Loucy (cell line): ENCODE measurements at regions not wholly inside any gene's neighbourhood (a gene's known extent, or its start where the extent isn't known, plus 50 kb on each side); places are given as distances from the start of the nearest gene placed in this dataset.

ENCODE experiments used
- H2AFZ ChIP-seq: fragments of 200-600 bp; sonication (generic); 2 replicates; pipeline ENCODE4 v1.6.0; 2016; ENCODE audit warnings: antibody characterized with exemption, mild to moderate bottlenecking, low read length, moderate library complexity
- H3F3A ChIP-seq: fragments of 200-600 bp; 2 replicates; pipeline ENCODE4 v1.6.0; 2016; ENCODE audit warnings: antibody characterized with exemption, low read depth, mild to moderate bottlenecking
- H3K27me3 ChIP-seq: fragments of 200-600 bp; sonication (generic); 2 replicates; pipeline ENCODE4 v1.6.1; 2014; ENCODE audit warnings: low read length, mild to moderate bottlenecking; ENCODE audit not compliant: insufficient read depth, poor library complexity, severe bottlenecking
- H3K36me3 ChIP-seq: fragments of 200-600 bp; sonication (generic); 2 replicates; pipeline ENCODE4 v1.6.1; 2016; ENCODE audit warnings: low read length; ENCODE audit not compliant: insufficient read depth
- H3K4me1 ChIP-seq: fragments of 200-600 bp; sonication (generic); 2 replicates; pipeline ENCODE4 v1.5.1; 2014; ENCODE audit warnings: low read length, mild to moderate bottlenecking; ENCODE audit not compliant: insufficient read depth, poor library complexity, severe bottlenecking
- H3K4me2 ChIP-seq: fragments of 200-600 bp; sonication (generic); 2 replicates; pipeline ENCODE4 v1.6.0; 2014; ENCODE audit warnings: antibody characterized with exemption, low read length, low read depth, mild to moderate bottlenecking; ENCODE audit not compliant: poor library complexity, severe bottlenecking
- H3K4me3 ChIP-seq: fragments of 200-600 bp; sonication (generic); 2 replicates; pipeline ENCODE4 v1.5.1; 2014; ENCODE audit warnings: low read length, mild to moderate bottlenecking, mixed read lengths; ENCODE audit not compliant: poor library complexity, severe bottlenecking
- H3K79me2 ChIP-seq: fragments of 200-600 bp; sonication (generic); 2 replicates; pipeline ENCODE4 v1.6.1; 2014; ENCODE audit warnings: low read length; ENCODE audit not compliant: insufficient read depth
- H3K9ac ChIP-seq: fragments of 200-600 bp; sonication (generic); 2 replicates; pipeline ENCODE4 v1.6.0; 2014; ENCODE audit warnings: mild to moderate bottlenecking, low read depth, low read length, moderate library complexity; ENCODE audit not compliant: poor library complexity, severe bottlenecking
- H3K9me2 ChIP-seq: fragments of 200-600 bp; sonication (generic); replicated peaks from 2 replicates; pipeline ENCODE4 v1.6.1; 2016; ENCODE audit warnings: low read depth, low read length, mixed read lengths
- H3K9me3 ChIP-seq: fragments of 200-600 bp; sonication (generic); 2 replicates; pipeline ENCODE4 v1.6.1; 2014; ENCODE audit warnings: mild to moderate bottlenecking, antibody characterized with exemption, low read length, low read depth; ENCODE audit not compliant: insufficient read depth
- H4K20me1 ChIP-seq: fragments of 200-600 bp; sonication (generic); 2 replicates; pipeline ENCODE4 v1.6.0; 2014; ENCODE audit warnings: antibody characterized with exemption, low read length, mild to moderate bottlenecking; ENCODE audit not compliant: insufficient read depth, poor library complexity, severe bottlenecking
- CTCF ChIP-seq: fragments of 200-600 bp; sonication (generic); conservative IDR thresholded peaks from 2 replicates; pipeline ENCODE4 v1.5.1; 2014; ENCODE audit warnings: mild to moderate bottlenecking, antibody characterized with exemption, low read length
- EZH2phosphoT487 ChIP-seq: fragments of 200-600 bp; IDR thresholded peaks from 2 replicates; pipeline ENCODE4 v1.6.1; 2018; ENCODE audit warnings: antibody characterized with exemption, mild to moderate bottlenecking, moderate library complexity, borderline replicate concordance

DNA sequence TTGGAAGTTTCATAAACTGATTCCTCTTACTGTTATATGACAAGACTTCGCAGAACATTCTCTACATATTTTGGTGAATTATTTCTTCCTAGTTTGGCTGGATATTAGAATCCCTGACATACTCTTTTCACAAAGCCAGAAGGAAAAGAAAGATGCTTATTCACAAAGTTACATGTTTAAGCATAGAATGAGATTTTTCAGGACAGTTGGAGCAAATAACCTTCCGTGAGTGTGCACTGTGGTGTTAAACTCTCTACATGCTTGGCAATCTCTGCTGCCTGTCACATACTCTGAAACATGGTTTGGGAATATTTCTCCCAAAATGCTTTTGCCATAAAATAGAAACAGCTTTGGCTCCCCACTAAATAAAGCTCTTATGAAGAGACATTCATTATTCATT is 230.0 kb upstream of the MTNR1B start:
- no peaks in the 10 kb centered on the region for H4K20me1 ChIP-seq
- H3K9ac ChIP-seq = no peak overlapping the region
- no peaks in the 10 kb centered on the region for H3K9me2 ChIP-seq
- no peaks in the 10 kb centered on the region for H3K4me1 ChIP-seq
- H3F3A ChIP-seq = no peaks in the 10 kb centered on the region
- H2AFZ ChIP-seq = no peak overlapping the region
- no peaks in the 10 kb centered on the region for H3K9me3 ChIP-seq
- H3K4me3 ChIP-seq = no peak overlapping the region
- no peak overlapping the region for H3K4me2 ChIP-seq
- no peaks in the 10 kb centered on the region for H3K36me3 ChIP-seq
- no peaks in the 10 kb centered on the region for H3K27me3 ChIP-seq
- TF ChIP-seq EZH2phosphoT487 (no peak), CTCF (no peak)
- no peaks in the 10 kb centered on the region for H3K79me2 ChIP-seq

DNA sequence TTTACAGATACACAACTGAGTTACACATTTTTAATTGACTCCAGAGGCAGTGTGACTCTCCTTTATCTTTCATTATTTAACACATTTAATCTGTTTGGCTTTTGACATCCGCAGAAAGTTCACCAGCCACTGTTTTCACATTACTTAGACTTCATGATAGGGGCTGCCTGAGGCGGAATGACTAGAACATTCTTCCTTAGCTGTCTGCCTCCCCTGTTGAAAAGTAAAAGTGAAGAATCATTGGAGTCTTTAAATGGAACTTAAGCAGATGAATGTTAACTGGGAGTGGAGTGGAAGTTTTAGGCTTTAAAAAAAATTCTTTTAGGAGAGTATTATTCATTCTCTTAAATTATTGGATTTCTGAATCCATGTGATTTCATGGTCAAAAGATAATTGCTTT is 229.2 kb upstream of the MTNR1B start:
- no peaks in the 10 kb centered on the region for H3K27me3 ChIP-seq
- H3K79me2 ChIP-seq = no peaks in the 10 kb centered on the region
- H4K20me1 ChIP-seq = no peaks in the 10 kb centered on the region
- H3K4me3 ChIP-seq = no peak overlapping the region
- no peaks in the 10 kb centered on the region for H3K4me1 ChIP-seq
- TF ChIP-seq CTCF = no peak
- no peak for TF ChIP-seq EZH2phosphoT487
- H3K4me2 ChIP-seq = no peak overlapping the region
- no peaks in the 10 kb centered on the region for H3K9me2 ChIP-seq
- H3F3A ChIP-seq = no peaks in the 10 kb centered on the region
- no peak overlapping the region for H3K9ac ChIP-seq
- H3K9me3 ChIP-seq = no peaks in the 10 kb centered on the region
- H2AFZ ChIP-seq = no peak overlapping the region
- no peaks in the 10 kb centered on the region for H3K36me3 ChIP-seq

DNA sequence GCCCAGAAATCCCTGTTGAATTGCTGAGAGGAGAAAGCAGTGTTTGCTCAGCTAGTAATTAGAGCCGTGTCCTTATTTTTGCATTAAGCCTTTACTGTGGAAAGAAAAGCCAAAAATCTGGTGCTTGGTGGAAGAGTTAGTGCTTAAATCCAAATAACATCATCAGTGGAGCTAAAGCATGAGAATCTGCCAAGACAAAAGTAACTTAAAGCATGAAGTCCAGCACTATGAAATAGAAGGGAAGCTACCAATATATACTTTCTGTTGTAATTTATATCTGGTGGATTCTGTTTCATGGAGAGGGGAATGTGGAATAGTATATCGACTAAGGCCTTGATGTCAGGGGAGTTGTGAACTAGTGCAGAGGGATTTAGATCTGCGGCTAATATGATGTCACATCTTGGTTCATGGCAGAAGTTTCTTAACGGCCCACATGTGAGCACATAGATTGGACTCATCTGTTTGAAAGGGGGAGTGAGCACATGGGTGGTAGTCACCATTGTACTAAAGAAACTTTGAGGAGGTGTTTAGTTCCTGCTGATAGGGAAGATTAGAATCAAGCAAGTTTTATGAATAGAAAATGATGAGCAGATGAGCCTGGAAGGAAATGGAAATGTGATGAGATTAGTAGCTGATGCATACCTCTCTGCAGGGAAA is 224.4 kb upstream of the MTNR1B start:
- H3K4me1 ChIP-seq = no peaks in the 10 kb centered on the region
- no peaks in the 10 kb centered on the region for H3K79me2 ChIP-seq
- no peak overlapping the region for H2AFZ ChIP-seq
- no peak overlapping the region for H3K9ac ChIP-seq
- TF ChIP-seq CTCF = no peak
- no peaks in the 10 kb centered on the region for H3K27me3 ChIP-seq
- no peaks in the 10 kb centered on the region for H3F3A ChIP-seq
- H4K20me1 ChIP-seq = no peaks in the 10 kb centered on the region
- H3K9me2 ChIP-seq = no peaks in the 10 kb centered on the region
- H3K4me2 ChIP-seq = no peak overlapping the region
- H3K4me3 ChIP-seq = no peak overlapping the region
- H3K36me3 ChIP-seq = no peaks in the 10 kb centered on the region
- H3K9me3 ChIP-seq = no peaks in the 10 kb centered on the region
